ENCODE measurements at regions not wholly inside any gene's neighbourhood (a gene's known extent, or its start where the extent isn't known, plus 50 kb on each side); places are given as distances from the start of the nearest gene placed in this dataset.
"Not testable (repeated sequence)": the region's sequence is repeated elsewhere in the genome, so short reads cannot be mapped to it uniquely, and the experiment has no call there.

GRCh38 chr2:149690825-149691224 lies 103.2 kb upstream of the MMADHC start:
- POLR2A ChIA-PET (ENCODE audit: unreplicated experiment), result no interaction called here

DNA sequence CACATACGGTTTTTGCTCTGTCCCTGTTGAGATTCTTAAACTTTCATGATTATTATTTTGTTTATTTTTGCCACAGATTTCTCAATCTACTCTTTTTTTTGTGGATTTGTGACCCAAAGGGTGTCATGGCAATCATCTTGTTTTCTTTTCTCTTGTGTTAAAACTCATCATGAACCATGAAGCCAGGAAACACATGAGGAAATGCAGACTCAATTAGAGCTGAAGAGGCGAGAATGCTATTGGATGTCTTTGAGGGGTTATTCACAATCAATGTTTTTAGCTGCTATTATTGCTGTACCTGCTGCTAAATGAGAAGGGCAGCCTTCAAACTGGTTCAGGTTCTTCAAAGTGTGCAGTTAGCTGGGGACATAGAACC lies 99.5 kb upstream of the MMADHC start:
- Histone ChIP-seq H3K4me1 (replicated peaks; ENCODE audit: insufficient read depth) (no peaks in the 10 kb centered on the region), H3K4me3 (no peak overlapping the region), H3K9me2 (ENCODE audit: insufficient read depth) (no peaks in the 10 kb centered on the region), H3K27me3 (ENCODE audit: insufficient read depth, low read depth) (no peaks in the 10 kb centered on the region), H3F3A (ENCODE audit: insufficient read depth, low read depth) (no peaks in the 10 kb centered on the region), H3K9me3 (ENCODE audit: insufficient read depth, low read depth) (no peaks in the 10 kb centered on the region), H3K27ac (no peak overlapping the region), H3K4me2 (no peak overlapping the region), H3K79me2 (ENCODE audit: low read depth) (no peaks in the 10 kb centered on the region), H3K36me3 (ENCODE audit: low read depth) (no peaks in the 10 kb centered on the region), H4K20me1 (ENCODE audit: insufficient read depth) (no peaks in the 10 kb centered on the region), H2AFZ (no peak overlapping the region)
- intact Hi-C loops (cut with micrococcal nuclease; ENCODE audit: unreplicated experiment), result no loop called here
- no TSS peak for BruUV-seq (replicated peaks)
- TF ChIP-seq CTCF (conservative IDR thresholded peaks at IDR 0.05) (no peak), EZH2 (IDR thresholded peaks at IDR 0.05; ENCODE audit: low read depth) (no peak)
- ChIA-PET CTCF (no interaction called here), POLR2A (ENCODE audit: unreplicated experiment) (no interaction called here)
- no peak for DNase-seq

More at GRCh38 chr2:149690825-149691224, 103.2 kb upstream of the MMADHC start:
- Histone ChIP-seq H3K4me3 (no peak overlapping the region), H3K36me3 (ENCODE audit: low read depth) (no peaks in the 10 kb centered on the region), H2AFZ (no peak overlapping the region), H3K27me3 (ENCODE audit: insufficient read depth, low read depth) (no peaks in the 10 kb centered on the region), H3K79me2 (ENCODE audit: low read depth) (no peaks in the 10 kb centered on the region), H3F3A (ENCODE audit: insufficient read depth, low read depth) (no peaks in the 10 kb centered on the region), H3K9me3 (ENCODE audit: insufficient read depth, low read depth) (no peaks in the 10 kb centered on the region), H4K20me1 (ENCODE audit: insufficient read depth) (no peaks in the 10 kb centered on the region), H3K4me1 (replicated peaks; ENCODE audit: insufficient read depth) (no peaks in the 10 kb centered on the region), H3K27ac (no peak overlapping the region), H3K9me2 (ENCODE audit: insufficient read depth) (no peaks in the 10 kb centered on the region), H3K4me2 (no peak overlapping the region)
- no peak for DNase-seq
- no TSS peak for BruUV-seq (replicated peaks)
- intact Hi-C loops (cut with micrococcal nuclease; ENCODE audit: unreplicated experiment), result no loop called here
- no peak for TF ChIP-seq EZH2 (IDR thresholded peaks at IDR 0.05; ENCODE audit: low read depth)
- no peak for TF ChIP-seq CTCF (conservative IDR thresholded peaks at IDR 0.05)
- CTCF ChIA-PET, result no interaction called here

GRCh38 chr2:149686136-149687051 lies 98.8 kb upstream of the MMADHC start:
- Histone ChIP-seq H3K4me2 (no peak overlapping the region), H2AFZ (no peak overlapping the region), H3K4me3 (no peak overlapping the region), H3K36me3 (ENCODE audit: low read depth) (no peaks in the 10 kb centered on the region), H3K27ac (no peak overlapping the region), H3K9me3 (ENCODE audit: insufficient read depth, low read depth) (no peaks in the 10 kb centered on the region), H3K9me2 (ENCODE audit: insufficient read depth) (no peaks in the 10 kb centered on the region), H3K4me1 (replicated peaks; ENCODE audit: insufficient read depth) (no peaks in the 10 kb centered on the region), H3K27me3 (ENCODE audit: insufficient read depth, low read depth) (no peaks in the 10 kb centered on the region), H3F3A (ENCODE audit: insufficient read depth, low read depth) (no peaks in the 10 kb centered on the region), H3K79me2 (ENCODE audit: low read depth) (no peaks in the 10 kb centered on the region), H4K20me1 (ENCODE audit: insufficient read depth) (no peaks in the 10 kb centered on the region)
- ChIA-PET POLR2A (ENCODE audit: unreplicated experiment) (no interaction called here), CTCF (no interaction called here)
- DNase-seq, result no peak
- intact Hi-C loops (cut with micrococcal nuclease; ENCODE audit: unreplicated experiment), result no loop called here
- BruUV-seq (replicated peaks), result no TSS peak
- no peak for TF ChIP-seq CTCF (conservative IDR thresholded peaks at IDR 0.05)

GRCh38 chr2:149685401-149685800 lies 97.8 kb upstream of the MMADHC start:
- H2AFZ ChIP-seq; POLR2A ChIA-PET (ENCODE audit: unreplicated experiment); H3K4me2 ChIP-seq; H3K27me3 ChIP-seq (ENCODE audit: insufficient read depth, low read depth); intact Hi-C loops (cut with micrococcal nuclease; ENCODE audit: unreplicated experiment); H3K4me1 ChIP-seq (replicated peaks; ENCODE audit: insufficient read depth); H3K36me3 ChIP-seq (ENCODE audit: low read depth); H3K4me3 ChIP-seq; H3K9me2 ChIP-seq (ENCODE audit: insufficient read depth); H3K27ac ChIP-seq; H3K9me3 ChIP-seq (ENCODE audit: insufficient read depth, low read depth); BruUV-seq (replicated peaks); H3F3A ChIP-seq (ENCODE audit: insufficient read depth, low read depth); CTCF ChIA-PET; DNase-seq; H3K79me2 ChIP-seq (ENCODE audit: low read depth); H4K20me1 ChIP-seq (ENCODE audit: insufficient read depth): not testable (repeated sequence)

Measured in PC-9 (cell line).